DMS 273 treated with DMSO at 0.1 percent for 48 hours (cell line): ENCODE measurements at regions not wholly inside any gene's neighbourhood (a gene's known extent, or its start where the extent isn't known, plus 50 kb on each side); places are given as distances from the start of the nearest gene placed in this dataset.
"Not testable (repeated sequence)": the region's sequence is repeated elsewhere in the genome, so short reads cannot be mapped to it uniquely, and the experiment has no call there.

Source experiments
- DNase-seq: peaks from one replicate; lab custom pipeline; 2025; lab: John Stamatoyannopoulos, UW

GRCh38 chr11:97557399-97557798, 1167.6 kb downstream of the JRKL start:
- no peak for DNase-seq

- no peak for DNase-seq
Measured at GRCh38 chr11:97567801-97568200, 1178.0 kb downstream of the JRKL start.

GRCh38 chr11:97570636-97571035, 1180.8 kb downstream of the JRKL start:
- DNase-seq = no peak

- not testable (repeated sequence) for DNase-seq
Measured at GRCh38 chr11:97573771-97574170, 1184.0 kb downstream of the JRKL start.

- DNase-seq = no peak
Measured at GRCh38 chr11:97574976-97575665, 1185.3 kb downstream of the JRKL start.

GRCh38 chr11:97607291-97608000, 1217.6 kb downstream of the JRKL start:
- DNase-seq = no peak

- no peak for DNase-seq
Measured at GRCh38 chr11:97610000-97610399, 1220.2 kb downstream of the JRKL start.

- DNase-seq = no peak
Measured at GRCh38 chr11:97610854-97611253, 1221.0 kb downstream of the JRKL start.

- DNase-seq = no peak
Measured at GRCh38 chr11:97611345-97611744, 1221.5 kb downstream of the JRKL start.

GRCh38 chr11:97614606-97615005, 1224.8 kb downstream of the JRKL start:
- no peak for DNase-seq

- no peak for DNase-seq
Measured at GRCh38 chr11:97615546-97615945, 1225.7 kb downstream of the JRKL start.

- DNase-seq = no peak
Measured at GRCh38 chr11:97617031-97617430, 1227.2 kb downstream of the JRKL start.

GRCh38 chr11:97620007-97620406, 1230.2 kb downstream of the JRKL start:
- no peak for DNase-seq

GRCh38 chr11:97621282-97621681, 1231.5 kb downstream of the JRKL start:
- no peak for DNase-seq

GRCh38 chr11:97622795-97623194, 1233.0 kb downstream of the JRKL start:
- no peak for DNase-seq

GRCh38 chr11:97636741-97637140, 1246.9 kb downstream of the JRKL start:
- DNase-seq = not testable (repeated sequence)

GRCh38 chr11:97637701-97638100, 1247.9 kb downstream of the JRKL start:
- DNase-seq = no peak

- DNase-seq = no peak
Measured at GRCh38 chr11:97638641-97639224, 1248.9 kb downstream of the JRKL start.

GRCh38 chr11:97641988-97642387, 1252.2 kb downstream of the JRKL start:
- no peak for DNase-seq

GRCh38 chr11:97645736-97646135, 1255.9 kb downstream of the JRKL start:
- no peak for DNase-seq

- no peak for DNase-seq
Measured at GRCh38 chr11:97656356-97656755, 1266.5 kb downstream of the JRKL start.

- no peak for DNase-seq
Measured at GRCh38 chr11:97657852-97658251, 1268.0 kb downstream of the JRKL start.

GRCh38 chr11:97667057-97667456, 1277.2 kb downstream of the JRKL start:
- DNase-seq = no peak
